GM21528 (cell line): ENCODE measurements at regions not wholly inside any gene's neighbourhood (a gene's known extent, or its start where the extent isn't known, plus 50 kb on each side); places are given as distances from the start of the nearest gene placed in this dataset.
"Not testable (repeated sequence)": the region's sequence is repeated elsewhere in the genome, so short reads cannot be mapped to it uniquely, and the experiment has no call there.

Experiments used
- ATAC-seq: cut with Tn5 transposase; IDR thresholded peaks from one replicate; pipeline ENCODE4 v1.9.1; 2021; ENCODE audit warnings: mild to moderate bottlenecking, moderate library complexity; ENCODE audit not compliant: unreplicated experiment, low FRiP score

DNA sequence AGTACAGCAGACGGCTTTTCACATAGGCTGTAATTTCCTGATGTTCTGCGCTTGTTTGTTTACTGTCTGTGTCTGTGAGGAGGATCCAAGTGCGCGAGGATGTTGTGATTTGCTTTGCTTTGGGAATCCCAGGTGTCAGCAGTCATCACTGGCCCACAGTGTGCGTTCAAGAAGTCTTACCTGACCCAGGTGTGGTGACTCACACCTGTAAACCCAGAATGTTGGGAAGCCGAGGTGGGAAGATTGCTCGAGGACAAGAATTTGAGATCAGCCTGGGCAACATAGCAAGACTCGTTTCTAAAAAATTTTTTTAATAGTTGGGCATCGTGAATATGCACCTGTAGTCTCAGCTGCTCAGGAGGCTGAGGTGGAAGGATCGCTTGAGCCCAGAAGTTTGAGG lies 110.7 kb downstream of the CRLF3 start:
- ATAC-seq, result not testable (repeated sequence)

DNA sequence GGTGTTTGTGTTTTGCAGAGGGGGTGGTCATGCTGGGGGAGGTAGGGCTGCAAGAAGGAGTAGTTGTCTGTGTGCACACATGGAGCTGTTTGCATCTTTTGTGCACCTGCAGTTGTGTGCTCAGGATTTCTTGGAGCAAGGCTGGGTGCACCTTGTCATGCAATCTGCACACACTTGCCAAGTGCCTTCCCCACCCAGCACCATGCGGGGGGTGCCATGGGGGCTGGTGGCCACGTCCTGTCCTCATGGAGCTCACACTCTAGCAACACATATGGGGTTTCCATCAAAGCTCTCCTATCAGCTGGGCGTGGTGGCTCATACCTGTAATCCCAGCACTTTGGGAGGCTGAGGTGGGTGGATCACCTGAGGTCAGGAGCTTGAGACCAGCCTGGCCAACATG lies 111.6 kb downstream of the CRLF3 start:
- ATAC-seq, result not testable (repeated sequence)

DNA sequence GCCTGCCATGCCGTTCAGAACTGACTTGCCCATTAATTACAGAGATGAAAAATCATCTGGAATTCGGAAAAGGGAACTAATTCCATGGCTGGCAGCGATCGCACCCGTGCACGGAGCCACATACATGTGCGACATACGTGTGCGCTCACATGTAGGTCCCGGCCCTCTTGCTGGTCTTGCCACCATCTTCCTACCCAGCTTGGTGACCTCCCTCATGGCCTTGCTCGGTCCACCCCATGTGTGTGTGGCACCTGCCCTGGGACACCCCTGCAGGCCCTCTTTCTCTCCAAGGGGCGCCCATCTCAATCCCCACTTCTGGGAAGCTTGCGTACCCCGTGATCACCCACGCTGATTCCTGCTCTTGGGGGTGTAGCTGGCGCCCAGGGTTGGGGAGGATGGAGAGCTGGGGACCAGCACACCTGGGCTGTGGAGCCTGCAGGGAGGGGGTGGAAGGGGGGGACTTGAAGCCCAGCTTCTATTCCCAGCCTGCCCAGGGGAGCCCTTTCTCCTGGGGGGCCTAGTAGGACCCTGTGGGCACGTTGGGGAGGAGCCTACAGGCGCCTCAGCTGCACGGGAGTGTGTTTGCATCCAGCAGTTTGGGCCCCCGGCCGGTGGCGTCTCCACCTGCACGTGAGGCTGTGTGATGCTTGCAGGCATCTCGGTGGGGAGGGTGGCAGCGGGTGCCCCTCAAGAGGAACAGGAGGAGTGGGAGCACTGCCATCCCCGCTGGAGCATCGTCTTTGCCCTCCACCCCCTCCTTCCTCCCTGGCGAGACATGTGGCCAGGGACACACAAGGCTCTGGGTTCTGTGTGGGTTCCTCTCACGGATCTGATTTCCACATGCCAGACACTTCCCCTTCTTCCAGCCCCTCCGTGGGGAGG lies 112.6 kb downstream of the CRLF3 start:
- not testable (repeated sequence) for ATAC-seq

DNA sequence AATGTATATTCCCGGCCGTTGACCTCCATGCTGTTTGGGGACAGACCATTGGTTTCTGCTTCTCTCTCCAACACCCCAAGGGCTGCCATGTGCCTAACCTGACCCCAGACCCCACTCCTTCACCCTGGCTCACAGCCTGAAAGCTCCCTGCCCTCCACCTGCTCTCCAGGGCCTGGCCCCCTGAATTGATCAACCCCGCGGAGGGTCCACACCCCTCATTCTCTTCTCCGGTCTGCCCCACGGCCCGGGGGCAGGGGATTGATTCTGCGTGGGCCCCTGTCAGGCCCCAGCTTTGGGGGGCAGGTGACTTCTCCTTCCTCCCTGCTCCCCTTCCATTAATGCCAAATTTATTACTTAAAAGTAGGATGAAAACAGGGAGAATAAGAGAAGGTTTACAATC lies 113.3 kb downstream of the CRLF3 start:
- not testable (repeated sequence) for ATAC-seq

DNA sequence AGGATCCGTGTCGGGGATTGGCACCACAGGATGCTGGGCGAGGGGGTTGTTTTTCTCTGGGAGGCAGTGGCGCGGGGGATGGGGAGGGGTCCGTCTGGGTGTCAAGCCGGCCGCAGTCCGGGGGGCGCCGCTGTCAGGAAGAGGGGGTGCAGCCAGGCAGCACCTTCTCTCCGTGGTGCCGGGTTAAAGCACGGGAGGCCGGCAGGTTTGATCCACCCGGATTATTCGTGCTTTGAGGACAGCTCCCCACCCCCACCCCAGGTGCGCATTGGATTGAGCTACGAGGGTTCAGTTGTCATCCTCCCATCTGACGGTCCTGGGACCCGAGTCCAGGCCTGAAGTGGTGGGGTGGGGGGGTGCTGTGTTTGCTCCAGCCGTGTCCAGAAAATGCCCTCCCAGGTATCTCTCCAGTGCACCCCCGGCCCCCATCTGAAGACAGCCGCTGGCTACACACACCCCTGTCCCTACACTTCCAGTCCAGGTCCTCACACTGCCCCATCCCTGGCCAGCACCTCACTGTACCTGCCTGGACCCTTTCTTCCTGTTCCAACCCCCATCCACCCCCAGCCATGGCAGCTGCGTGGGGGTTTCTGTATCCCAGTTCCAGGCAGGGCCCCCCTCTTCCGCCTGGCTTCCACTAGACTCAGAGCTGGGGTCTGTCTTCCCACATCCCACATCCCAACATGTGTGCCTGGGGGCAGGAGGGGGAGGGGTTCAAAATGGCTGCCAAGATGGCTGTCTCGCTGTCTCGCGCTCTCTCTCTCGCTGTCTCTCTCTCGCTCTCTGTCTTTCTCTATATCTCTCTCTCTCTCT lies 114.0 kb downstream of the CRLF3 start:
- not testable (repeated sequence) for ATAC-seq

DNA sequence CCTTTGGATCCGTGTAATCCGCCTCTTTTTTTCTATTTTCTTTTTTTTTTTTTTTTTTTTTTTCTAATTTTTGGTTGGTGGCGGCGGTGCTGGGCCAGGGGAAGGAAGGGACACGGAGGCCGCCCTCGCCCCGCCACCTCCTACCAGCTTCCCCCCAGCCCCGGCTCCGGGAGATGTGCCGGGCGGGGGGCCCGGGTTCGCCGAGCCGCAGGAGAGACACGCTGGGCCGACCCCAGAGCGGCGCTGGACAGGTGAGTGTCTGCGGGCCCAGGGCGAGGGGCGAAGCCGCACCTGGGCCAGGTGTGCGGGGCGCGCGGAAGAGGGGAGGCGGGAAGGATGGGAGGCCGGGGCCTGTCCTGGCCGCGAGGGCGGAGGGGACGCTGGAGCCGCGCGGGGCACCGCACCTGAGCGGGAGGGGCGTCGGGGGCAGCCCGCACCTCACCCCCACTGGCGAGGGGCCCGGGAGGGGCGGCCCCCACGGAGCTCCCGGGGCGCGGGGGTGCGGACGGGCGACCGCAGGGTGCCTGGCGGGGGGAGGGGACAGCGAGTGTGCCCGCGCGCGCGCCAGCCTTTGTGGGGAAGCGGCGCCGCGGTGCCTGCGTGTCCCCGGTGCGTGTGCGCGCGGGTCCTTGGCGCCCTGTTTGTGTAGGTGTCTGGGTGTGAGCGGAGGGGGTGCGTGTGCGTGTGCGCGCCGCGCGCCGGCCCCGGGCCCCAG lies 114.8 kb downstream of the CRLF3 start:
- not testable (repeated sequence) for ATAC-seq

DNA sequence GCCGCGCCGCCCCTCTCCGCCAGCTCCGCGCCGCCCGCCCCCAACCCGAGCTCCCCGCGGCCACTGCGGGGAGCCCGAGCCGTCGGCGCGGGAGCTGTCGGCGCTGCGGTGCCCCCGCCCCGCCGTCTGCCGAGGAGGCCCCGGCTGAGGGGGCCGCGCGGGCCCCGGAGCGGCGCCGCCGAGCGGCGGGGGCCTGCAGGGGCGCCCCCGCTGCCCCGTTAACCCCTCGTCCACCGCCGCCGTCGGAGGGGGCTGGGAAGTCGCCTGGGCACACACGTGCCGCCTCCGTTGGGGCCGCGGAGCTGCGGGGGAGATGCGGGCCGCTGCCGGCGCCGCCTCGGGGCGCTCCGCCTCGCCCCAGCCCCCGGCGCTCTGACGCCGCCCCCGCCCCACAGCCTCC lies 115.4 kb downstream of the CRLF3 start:
- ATAC-seq, result not testable (repeated sequence)

DNA sequence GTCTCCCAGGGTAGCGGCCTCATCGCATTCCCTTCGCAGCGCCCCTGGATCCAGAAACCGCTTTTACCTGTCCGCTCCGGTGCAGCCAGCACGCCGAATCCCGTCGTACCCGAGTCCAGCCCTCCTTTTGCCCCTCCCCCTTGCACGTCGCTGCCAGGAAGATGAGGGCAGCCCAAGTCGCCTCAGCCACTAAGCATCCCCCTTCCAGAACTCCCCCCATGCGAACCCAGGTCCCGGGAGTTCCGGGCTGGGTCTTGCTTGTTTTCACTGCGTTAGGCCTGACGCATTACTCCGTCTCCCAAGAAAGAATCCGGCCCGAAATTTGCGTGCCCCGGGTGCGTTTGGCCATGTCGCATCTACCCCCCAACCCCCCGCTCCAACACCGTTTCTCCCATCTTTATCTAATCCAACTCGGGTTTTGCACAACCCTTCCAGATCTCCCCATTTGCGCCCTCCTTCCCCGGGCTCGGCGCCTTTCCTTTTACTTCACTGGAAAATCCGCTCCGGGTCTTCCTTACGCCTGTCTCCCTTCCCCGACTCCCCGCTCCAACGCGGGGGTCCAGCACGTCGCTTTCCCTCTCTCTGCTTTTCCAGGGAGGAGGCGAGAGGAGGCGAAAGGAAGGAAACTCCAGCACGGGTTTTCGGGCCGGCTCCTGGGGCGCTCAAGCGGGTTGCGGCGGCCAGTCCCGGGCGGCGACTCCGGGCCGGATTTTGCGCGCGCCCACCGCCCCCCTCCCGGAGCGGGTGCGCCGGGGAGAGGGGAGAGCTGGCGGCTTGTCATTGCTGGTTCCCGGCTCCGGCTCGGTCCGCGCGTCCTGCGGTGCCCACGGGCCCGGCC lies 116.0 kb downstream of the CRLF3 start:
- ATAC-seq, result not testable (repeated sequence)

DNA sequence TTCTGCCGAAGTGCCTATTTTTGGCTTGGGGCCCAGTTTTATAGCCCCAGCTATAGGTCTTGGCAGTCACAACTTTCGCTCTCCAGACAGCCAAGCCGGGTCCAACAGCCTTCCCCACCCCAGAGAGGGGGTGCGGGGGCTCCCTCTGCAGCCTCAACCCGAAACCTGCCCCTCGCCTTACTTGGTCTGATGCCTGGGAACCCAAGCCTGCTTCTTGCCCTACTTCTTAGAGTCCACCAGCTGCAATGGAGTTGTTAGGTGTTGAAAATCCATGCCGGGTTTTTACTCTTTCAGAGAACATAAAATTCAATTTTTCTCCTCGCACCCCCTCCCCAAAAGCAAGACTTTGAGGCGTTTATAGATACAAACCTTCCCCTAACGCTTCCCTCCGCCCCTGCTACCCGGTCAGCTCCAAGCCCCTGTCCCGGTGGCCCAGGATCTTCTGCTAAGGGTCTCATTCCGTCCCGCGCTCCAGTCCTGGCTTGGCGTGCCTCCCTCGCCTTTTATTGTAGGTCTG lies 116.7 kb downstream of the CRLF3 start:
- not testable (repeated sequence) for ATAC-seq

DNA sequence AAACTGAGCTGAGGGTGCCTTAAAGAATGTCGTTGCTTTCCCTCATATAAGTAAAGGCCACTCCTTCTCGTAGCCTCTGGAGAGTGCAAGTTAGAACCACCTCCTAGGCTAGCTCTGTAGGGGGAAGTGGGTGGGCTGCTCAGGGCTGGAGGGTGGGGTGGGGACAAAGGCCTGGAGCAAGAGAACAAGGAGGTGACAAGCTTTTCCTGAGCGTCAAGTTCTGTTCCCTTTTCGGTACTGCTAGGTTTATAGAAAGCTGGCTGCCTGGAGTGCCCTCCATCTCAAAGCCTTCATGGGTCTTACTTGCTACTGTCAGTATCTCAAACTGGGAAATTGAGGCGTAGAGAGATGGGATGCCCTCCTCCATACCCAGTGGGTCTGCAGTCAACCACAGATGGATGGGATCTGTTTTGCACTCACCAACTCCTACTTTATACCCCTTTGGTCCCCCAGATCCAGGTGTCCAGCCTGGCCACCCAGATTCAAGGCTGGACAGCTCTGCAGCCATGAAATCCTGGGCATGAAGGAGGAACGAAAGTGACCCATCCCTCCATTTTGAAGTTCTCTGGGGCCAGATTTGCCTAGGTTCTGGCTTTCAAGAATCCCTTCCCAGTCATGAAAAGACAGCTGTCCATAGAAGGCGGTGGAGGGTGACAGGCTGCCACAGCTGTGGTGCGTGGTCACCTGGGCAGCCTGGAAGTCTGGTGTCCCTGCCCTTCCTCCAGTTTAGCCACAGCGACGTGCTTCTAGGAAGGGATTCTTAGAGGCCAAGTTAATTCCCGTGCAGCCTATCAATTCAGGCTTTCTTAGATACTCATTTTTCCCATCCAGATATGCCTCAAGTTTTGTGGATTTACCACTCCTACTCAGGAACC lies 117.8 kb downstream of the CRLF3 start:
- not testable (repeated sequence) for ATAC-seq

DNA sequence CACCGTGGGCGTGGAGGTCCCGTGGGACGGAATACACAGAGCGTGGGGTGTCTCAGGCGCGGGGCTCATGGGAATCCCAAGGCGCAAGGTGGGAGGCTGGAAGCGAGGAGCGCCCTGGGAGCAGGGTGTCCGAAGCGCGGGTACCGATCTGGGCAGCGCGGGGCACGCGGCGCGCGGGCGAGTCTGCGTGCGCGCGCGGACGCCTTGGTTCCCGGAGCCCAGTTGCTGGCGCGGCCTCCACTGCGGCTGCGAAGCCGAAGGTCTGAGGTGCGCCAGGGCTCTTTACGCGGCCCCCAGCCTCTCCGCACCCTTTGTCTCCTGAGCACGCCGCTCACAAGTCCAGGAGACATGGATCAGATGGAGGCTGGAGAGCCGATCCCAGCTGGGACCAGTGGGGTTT lies 118.5 kb downstream of the CRLF3 start:
- not testable (repeated sequence) for ATAC-seq

DNA sequence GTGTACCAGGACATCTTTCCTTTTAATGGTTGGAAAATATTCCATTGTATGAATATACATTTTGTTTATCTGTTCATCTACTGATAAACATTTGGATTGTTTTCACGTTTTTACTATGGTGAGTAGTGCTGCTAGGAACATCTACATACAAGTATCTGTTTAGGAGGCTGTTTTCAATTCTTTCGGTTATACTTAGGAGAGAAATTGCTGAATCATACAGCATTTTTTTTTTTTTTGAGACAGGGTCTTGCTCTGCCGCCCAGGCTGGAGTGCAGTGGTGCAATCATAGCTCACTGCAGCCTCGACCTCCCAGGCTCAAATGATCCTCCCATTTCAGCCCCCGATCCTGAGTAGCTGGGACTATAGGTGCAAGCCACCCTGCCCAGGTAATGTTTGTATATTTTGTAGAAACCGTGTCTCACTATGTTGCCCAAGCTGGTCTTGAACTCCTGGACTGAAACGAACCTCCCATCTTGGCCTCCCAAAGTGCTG lies 122.9 kb downstream of the CRLF3 start:
- no peak for ATAC-seq

DNA sequence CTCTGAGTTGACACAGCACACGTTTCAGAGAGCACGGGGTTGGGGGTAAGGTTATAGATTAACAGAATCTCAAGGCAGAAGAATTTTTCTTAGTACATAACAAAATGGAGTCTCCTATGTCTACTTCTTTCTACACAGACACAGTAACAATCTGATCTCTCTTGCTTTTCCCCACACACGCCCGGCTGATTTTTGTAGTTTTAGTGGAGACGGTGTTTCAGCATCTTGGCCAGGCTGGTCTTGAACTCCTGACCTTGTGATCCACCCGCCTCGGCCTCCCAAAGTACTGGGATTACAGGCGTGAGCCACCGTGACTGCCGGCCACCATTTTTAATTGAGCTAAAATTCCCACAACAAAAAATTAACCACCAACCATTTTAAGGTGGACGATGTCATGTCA lies 123.7 kb downstream of the CRLF3 start:
- ATAC-seq, result not testable (repeated sequence)

DNA sequence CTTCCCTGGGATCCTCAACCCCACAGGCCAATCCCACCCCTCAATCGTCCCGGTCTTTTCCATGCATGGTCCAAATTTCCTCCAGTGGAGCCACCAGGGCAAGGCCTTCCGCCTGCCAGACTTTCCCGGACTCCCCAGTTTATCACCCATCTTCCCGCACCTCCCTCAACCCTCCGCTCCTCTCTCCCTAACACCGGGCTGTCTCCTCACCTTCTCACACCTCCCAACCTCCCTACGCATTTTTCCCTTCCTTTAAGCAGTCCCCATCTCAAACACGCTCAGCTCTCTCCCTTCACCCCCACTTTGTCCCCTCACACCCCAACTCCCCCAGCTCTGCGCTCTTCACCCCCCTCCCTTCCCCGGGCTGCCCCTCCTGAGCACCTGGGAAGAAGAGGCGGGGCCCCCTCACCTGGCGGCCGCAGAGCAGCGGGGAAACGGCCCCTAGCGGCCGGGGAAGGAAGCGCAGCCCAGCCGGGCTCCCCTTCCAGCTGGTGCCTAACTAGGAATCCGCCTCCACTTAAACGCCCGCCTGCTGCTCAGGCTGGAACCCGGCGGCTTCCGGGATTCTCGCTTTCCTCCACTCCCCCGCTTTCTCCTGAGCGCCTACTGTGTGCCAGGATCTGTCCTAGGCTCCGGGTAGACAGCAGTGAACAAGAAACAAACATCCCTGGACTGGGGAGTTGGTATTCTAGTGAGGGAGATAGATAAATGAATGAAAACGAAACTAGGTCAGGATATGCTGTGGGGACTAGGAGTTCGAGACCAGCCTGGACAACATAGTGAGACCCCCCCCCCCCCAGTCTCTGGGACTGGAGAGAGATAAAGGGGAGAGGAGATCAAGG lies 126.7 kb downstream of the CRLF3 start:
- peak; percentile 58 for ATAC-seq

DNA sequence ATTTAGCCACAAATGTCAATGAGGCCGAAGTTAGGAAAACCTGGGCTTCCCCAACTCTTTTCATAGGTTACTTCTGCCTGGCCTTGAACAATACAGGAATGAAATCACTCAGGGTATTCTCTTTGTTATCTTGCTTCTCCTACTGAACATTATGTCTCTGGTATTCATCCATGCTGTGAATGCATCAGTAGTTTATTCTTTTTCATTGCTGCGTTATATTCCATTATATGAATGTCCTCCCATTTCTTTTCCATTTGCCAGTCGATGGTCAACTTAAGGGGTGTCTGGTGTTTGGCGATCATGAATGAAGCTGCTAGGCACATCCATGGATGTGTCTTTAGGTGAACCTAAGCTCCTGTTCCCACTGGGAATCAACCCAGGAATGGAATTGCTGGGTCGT lies 128.3 kb downstream of the CRLF3 start:
- ATAC-seq, result no peak

DNA sequence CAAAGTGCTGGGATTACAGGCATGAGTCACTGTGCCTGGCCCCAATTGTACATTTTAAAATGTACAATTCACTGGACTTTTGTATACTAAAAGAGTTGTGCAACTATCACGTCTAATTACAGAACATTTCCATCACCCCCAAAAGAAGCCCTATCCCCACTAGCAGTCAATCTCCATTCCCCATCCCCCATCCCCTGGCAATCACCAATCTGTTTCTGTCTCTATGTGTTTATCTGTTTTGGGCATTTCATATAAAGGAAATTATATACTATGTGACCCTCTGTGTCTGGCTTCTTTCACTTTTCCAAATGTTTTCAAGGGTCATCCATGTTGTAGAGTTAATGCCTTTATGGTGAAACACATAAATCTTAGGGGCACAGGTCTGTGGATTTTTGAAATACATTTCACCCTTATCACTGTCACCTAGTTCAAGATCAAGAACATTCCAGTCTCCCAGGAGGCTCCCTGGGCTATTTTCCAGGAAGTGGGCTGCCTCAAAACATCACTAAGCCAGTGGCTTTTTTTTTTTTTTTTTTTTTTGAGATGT lies 129.2 kb downstream of the CRLF3 start:
- not testable (repeated sequence) for ATAC-seq

DNA sequence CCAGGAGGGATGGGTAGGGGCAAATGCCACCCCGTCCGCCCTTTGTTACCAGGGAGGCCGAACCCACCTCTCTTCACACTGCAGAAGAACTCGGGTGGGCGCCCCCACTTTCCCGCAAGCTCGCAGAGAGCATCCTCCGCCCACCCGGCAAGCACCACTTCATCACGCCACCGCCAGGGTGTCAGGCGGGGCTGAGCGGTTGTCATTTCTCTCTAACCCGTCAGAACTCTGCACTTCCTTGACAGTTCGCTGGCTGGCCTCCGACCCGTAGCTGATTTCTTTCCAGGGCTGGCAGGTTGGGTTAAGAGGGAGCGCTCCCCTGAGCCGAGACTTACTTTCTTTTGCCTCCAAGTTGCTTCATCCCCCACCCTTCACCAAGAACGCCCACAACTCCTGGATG lies 130.7 kb downstream of the CRLF3 start:
- ATAC-seq, result not testable (repeated sequence)
